ENCODE measurements at regions not wholly inside any gene's neighbourhood (a gene's known extent, or its start where the extent isn't known, plus 50 kb on each side); places are given as distances from the start of the nearest gene placed in this dataset.

GRCh38 chr10:29068966-29069365 is 219.9 kb upstream of the LYZL1 start:
- in situ Hi-C loops (cut with MboI): no loop called here
- no peak for FAIRE-seq
- TF ChIP-seq ZC3H8 (IDR thresholded peaks at IDR 0.05) (no peak), EGR1 (conservative IDR thresholded peaks at IDR 0.05) (peak; percentile 42), CBFA2T3 (IDR thresholded peaks at IDR 0.05) (0 out of 2 replicates have a peak, but pooled peaks have one; percentile 14), NFXL1 (CRISPR knock-in tag; IDR thresholded peaks at IDR 0.05) (no peak), TEAD4 (IDR thresholded peaks at IDR 0.05; ENCODE audit: low read length) (peak; percentile 20; the same call in 1 of the 2 replicates), TEAD4 (CRISPR knock-in tag; IDR thresholded peaks at IDR 0.05; ENCODE audit: borderline replicate concordance) (no peak)
- H3K79me2 ChIP-seq (ENCODE audit: control insufficient read depth, insufficient read depth, low read length): no peaks in the 10 kb centered on the region
- intact Hi-C loops (cut with micrococcal nuclease): no loop called here
- H3K4me3 ChIP-seq: no peak overlapping the region
- DNase-seq (ENCODE audit: extremely low read depth in 1 of 4, low spot score in 3 of 4): no peak
- no peaks in the 10 kb centered on the region for H4K20me1 ChIP-seq (replicated peaks; ENCODE audit: control insufficient read depth, insufficient read depth, low read length)
- H3K4me1 ChIP-seq (replicated peaks in 1 of 2; ENCODE audit: control insufficient read depth in 2 of 2, insufficient read depth in 2 of 2, low read length in 2 of 2): no peaks in the 10 kb centered on the region
- no peak for ATAC-seq
- H3K27ac ChIP-seq (ENCODE audit: extremely low read depth, low read depth, low read length): no peak overlapping the region
- BruUV-seq (replicated peaks): no TSS peak
- ChIA-PET CTCF (ENCODE audit: low intra/inter-chr PET ratio) (no interaction called here), POLR2A (interaction anchor here (0.6 to 1.7 kb wide), 4 partner anchors 8 to 418 kb away, joined by 3 to 4 read pairs (median 3); no protein-coding TSS in a partner anchor)
- peaks cover 16 to 32% of the 10 kb centered on the region in 2 experiments; a peak in 4 of 5 replicates for H3K27me3 ChIP-seq (ENCODE audit: control insufficient read depth in 2 of 2, insufficient read depth in 2 of 2, low read length in 2 of 2)
- H3K36me3 ChIP-seq (ENCODE audit: control insufficient read depth, insufficient read depth, low read length): no peaks in the 10 kb centered on the region
- H3K9ac ChIP-seq (ENCODE audit: insufficient read depth in 1 of 2, low read depth in 2 of 2, low read length in 2 of 2): no peak overlapping the region
- WGBS (ENCODE audit: insufficient coverage, low coverage, missing lambda C conversion rate): 4% methylated on average over 6 of the region's 6 CpGs
- H3K4me2 ChIP-seq (ENCODE audit: insufficient read depth, low read length): no peak overlapping the region
- no peak overlapping the region for H2AFZ ChIP-seq (ENCODE audit: low read depth, low read length)
- no peaks in the 10 kb centered on the region for H3K9me1 ChIP-seq (ENCODE audit: control insufficient read depth, insufficient read depth, low read length)
- no peaks in the 10 kb centered on the region for H3K9me3 ChIP-seq (replicated peaks; ENCODE audit: control insufficient read depth, insufficient read depth, low read depth, low read length)

GRCh38 chr10:29069941-29070340 is 218.9 kb upstream of the LYZL1 start:
- intact Hi-C loops (cut with micrococcal nuclease) (no loop called here), in situ Hi-C loops (cut with MboI) (no loop called here)
- WGBS (ENCODE audit: insufficient coverage, low coverage, missing lambda C conversion rate): 0% methylated on average over 4 of the region's 4 CpGs
- ChIA-PET POLR2A (no interaction called here), CTCF (ENCODE audit: low intra/inter-chr PET ratio) (no interaction called here)
- no peak overlapping the region for H3K27ac ChIP-seq (ENCODE audit: extremely low read depth, low read depth, low read length)
- no peak overlapping the region for H3K4me2 ChIP-seq (ENCODE audit: insufficient read depth, low read length)
- no peaks in the 10 kb centered on the region for H3K36me3 ChIP-seq (ENCODE audit: control insufficient read depth, insufficient read depth, low read length)
- H2AFZ ChIP-seq (ENCODE audit: low read depth, low read length): no peak overlapping the region
- no peak for DNase-seq (ENCODE audit: extremely low read depth in 1 of 4, low spot score in 3 of 4)
- no peaks in the 10 kb centered on the region for H4K20me1 ChIP-seq (replicated peaks; ENCODE audit: control insufficient read depth, insufficient read depth, low read length)
- FAIRE-seq: no peak
- H3K79me2 ChIP-seq (ENCODE audit: control insufficient read depth, insufficient read depth, low read length): no peaks in the 10 kb centered on the region
- no peak overlapping the region for H3K9ac ChIP-seq (ENCODE audit: insufficient read depth in 1 of 2, low read depth in 2 of 2, low read length in 2 of 2)
- no peaks in the 10 kb centered on the region for H3K9me3 ChIP-seq (replicated peaks; ENCODE audit: control insufficient read depth, insufficient read depth, low read depth, low read length)
- no peak for ATAC-seq
- no peaks in the 10 kb centered on the region for H3K9me1 ChIP-seq (ENCODE audit: control insufficient read depth, insufficient read depth, low read length)
- H3K4me3 ChIP-seq: no peak overlapping the region
- BruUV-seq (replicated peaks): no TSS peak
- no peaks in the 10 kb centered on the region for H3K4me1 ChIP-seq (replicated peaks in 1 of 2; ENCODE audit: control insufficient read depth in 2 of 2, insufficient read depth in 2 of 2, low read length in 2 of 2)
- H3K27me3 ChIP-seq (ENCODE audit: control insufficient read depth in 2 of 2, insufficient read depth in 2 of 2, low read length in 2 of 2): peaks cover 16 to 32% of the 10 kb centered on the region in 2 experiments; a peak in 4 of 5 replicates
- TF ChIP-seq ZBTB7A (IDR thresholded peaks at IDR 0.05; ENCODE audit: borderline replicate concordance, control insufficient read depth, low read depth, low read length) (no peak), DMBX1 (CRISPR knock-in tag; IDR thresholded peaks at IDR 0.05; ENCODE audit: borderline replicate concordance) (no peak), ZNF282 (CRISPR knock-in tag; IDR thresholded peaks at IDR 0.05) (no peak), MAX (CRISPR knock-in tag; IDR thresholded peaks at IDR 0.05) (no peak), XRCC4 (IDR thresholded peaks at IDR 0.05; ENCODE audit: extremely low read depth, insufficient read depth, insufficient read length) (no peak), ETV1 (tag; conservative IDR thresholded peaks at IDR 0.05; ENCODE audit: low read depth) (no peak), DDX20 (tag; IDR thresholded peaks at IDR 0.05; ENCODE audit: low read depth) (no peak), MTA3 (IDR thresholded peaks at IDR 0.05; ENCODE audit: borderline replicate concordance) (no peak), RHOXF2B (CRISPR knock-in tag; conservative IDR thresholded peaks at IDR 0.05) (no peak)
- TF ChIP-seq, protein P1, sequence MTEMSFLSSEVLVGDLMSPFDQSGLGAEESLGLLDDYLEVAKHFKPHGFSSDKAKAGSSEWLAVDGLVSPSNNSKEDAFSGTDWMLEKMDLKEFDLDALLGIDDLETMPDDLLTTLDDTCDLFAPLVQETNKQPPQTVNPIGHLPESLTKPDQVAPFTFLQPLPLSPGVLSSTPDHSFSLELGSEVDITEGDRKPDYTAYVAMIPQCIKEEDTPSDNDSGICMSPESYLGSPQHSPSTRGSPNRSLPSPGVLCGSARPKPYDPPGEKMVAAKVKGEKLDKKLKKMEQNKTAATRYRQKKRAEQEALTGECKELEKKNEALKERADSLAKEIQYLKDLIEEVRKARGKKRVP (CRISPR knock-in tag; IDR thresholded peaks at IDR 0.05): no peak
- TF ChIP-seq, protein P2, sequence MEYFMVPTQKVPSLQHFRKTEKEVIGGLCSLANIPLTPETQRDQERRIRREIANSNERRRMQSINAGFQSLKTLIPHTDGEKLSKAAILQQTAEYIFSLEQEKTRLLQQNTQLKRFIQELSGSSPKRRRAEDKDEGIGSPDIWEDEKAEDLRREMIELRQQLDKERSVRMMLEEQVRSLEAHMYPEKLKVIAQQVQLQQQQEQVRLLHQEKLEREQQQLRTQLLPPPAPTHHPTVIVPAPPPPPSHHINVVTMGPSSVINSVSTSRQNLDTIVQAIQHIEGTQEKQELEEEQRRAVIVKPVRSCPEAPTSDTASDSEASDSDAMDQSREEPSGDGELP (CRISPR knock-in tag; IDR thresholded peaks at IDR 0.05; ENCODE audit: borderline replicate concordance): no peak
